ENCODE measurements at regions not wholly inside any gene's neighbourhood (a gene's known extent, or its start where the extent isn't known, plus 50 kb on each side); places are given as distances from the start of the nearest gene placed in this dataset.

DNA sequence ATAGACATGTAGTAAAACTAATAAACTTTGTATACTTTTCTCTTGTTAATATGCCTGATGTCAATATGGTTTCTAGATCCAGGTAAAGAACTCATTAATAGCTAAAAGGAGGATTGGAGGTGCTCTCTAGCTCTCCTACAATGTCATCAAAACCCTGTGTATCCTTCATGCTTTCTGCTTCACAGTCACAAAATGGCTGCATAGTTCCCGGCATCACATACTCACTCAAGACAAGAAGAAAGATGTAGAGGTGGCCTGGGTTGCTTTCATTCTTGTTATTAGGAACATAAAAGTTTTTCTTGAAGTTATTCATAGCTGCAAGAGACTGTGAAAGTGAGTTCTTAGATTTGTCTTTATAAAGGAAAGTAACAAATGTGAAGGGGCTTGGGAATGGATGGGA lies 149.7 kb upstream of the EEPD1 start:
- POLR2A ChIA-PET, result no interaction called here
- BruUV-seq (replicated peaks), result no TSS peak

More for the DNA sequence above, 149.7 kb upstream of the EEPD1 start:
- no peak overlapping the region for H3K9ac ChIP-seq (replicated peaks; ENCODE audit: extremely low read depth, insufficient read depth, low read length)
- no peaks in the 10 kb centered on the region for H3K79me2 ChIP-seq (ENCODE audit: control insufficient read depth, insufficient read depth, low read length)
- no peak overlapping the region for H3K4me2 ChIP-seq (ENCODE audit: insufficient read depth, low read length)
- dilution Hi-C loops (cut with MboI; ENCODE audit: extremely low pct_ligation_motif_present, low sequenced_read_pairs), result no loop called here
- H3K36me3 ChIP-seq (ENCODE audit: control insufficient read depth in 2 of 2, extremely low read depth in 1 of 2, insufficient read depth in 2 of 2, low read length in 2 of 2), result no peaks in the 10 kb centered on the region
- no peak overlapping the region for H2AFZ ChIP-seq (ENCODE audit: low read depth, low read length)
- TF ChIP-seq FOS (IDR thresholded peaks at IDR 0.05; ENCODE audit: borderline replicate concordance, insufficient read depth, low read length) (no peak), MAX (IDR thresholded peaks at IDR 0.05; ENCODE audit: insufficient read depth, insufficient read length) (no peak), POLR2A (IDR thresholded peaks at IDR 0.05; ENCODE audit: low read depth, low read length) (no peak), GATA2 (IDR thresholded peaks at IDR 0.05; ENCODE audit: insufficient read depth, insufficient read length, low read depth, low read length) (no peak), EZH2 (IDR thresholded peaks at IDR 0.05; ENCODE audit: borderline replicate concordance, low read depth, low read length, severe bottlenecking) (no peak), MYC (IDR thresholded peaks at IDR 0.05; ENCODE audit: low read depth, low read length) (no peak), POLR2AphosphoS5 (IDR thresholded peaks at IDR 0.05; ENCODE audit: insufficient read depth, low read depth, low read length) (no peak), JUN (IDR thresholded peaks at IDR 0.05; ENCODE audit: borderline replicate concordance, insufficient read depth, insufficient read length, low read depth) (no peak)
- TF ChIP-seq, protein P1, sequence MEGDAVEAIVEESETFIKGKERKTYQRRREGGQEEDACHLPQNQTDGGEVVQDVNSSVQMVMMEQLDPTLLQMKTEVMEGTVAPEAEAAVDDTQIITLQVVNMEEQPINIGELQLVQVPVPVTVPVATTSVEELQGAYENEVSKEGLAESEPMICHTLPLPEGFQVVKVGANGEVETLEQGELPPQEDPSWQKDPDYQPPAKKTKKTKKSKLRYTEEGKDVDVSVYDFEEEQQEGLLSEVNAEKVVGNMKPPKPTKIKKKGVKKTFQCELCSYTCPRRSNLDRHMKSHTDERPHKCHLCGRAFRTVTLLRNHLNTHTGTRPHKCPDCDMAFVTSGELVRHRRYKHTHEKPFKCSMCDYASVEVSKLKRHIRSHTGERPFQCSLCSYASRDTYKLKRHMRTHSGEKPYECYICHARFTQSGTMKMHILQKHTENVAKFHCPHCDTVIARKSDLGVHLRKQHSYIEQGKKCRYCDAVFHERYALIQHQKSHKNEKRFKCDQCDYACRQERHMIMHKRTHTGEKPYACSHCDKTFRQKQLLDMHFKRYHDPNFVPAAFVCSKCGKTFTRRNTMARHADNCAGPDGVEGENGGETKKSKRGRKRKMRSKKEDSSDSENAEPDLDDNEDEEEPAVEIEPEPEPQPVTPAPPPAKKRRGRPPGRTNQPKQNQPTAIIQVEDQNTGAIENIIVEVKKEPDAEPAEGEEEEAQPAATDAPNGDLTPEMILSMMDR (IDR thresholded peaks at IDR 0.05; ENCODE audit: extremely low read depth in 1 of 2, insufficient read depth in 1 of 2, low read depth in 1 of 2, low read length in 2 of 2), result no peak
- no peaks in the 10 kb centered on the region for H4K20me1 ChIP-seq (replicated peaks; ENCODE audit: control insufficient read depth, extremely low read depth, insufficient read depth, low read length)
- no peak for DNase-seq (ENCODE audit: low read depth, low spot score)
- H3K9me1 ChIP-seq (replicated peaks; ENCODE audit: control insufficient read depth, extremely low read depth, insufficient read depth, low read length), result no peaks in the 10 kb centered on the region
- no peak overlapping the region for H3K27ac ChIP-seq (ENCODE audit: insufficient read depth, low read depth, low read length)
- CTCF ChIA-PET, result interaction anchor here (1.6 kb wide), 1 partner anchor 18 kb away, joined by 3 read pairs; no protein-coding TSS in a partner anchor
- H3K4me1 ChIP-seq (ENCODE audit: control insufficient read depth, extremely low read depth, insufficient read depth, low read length), result no peaks in the 10 kb centered on the region
- no peaks in the 10 kb centered on the region for H3K9me3 ChIP-seq (replicated peaks; ENCODE audit: control insufficient read depth, insufficient read depth, low read length)
- H3K4me3 ChIP-seq (replicated peaks in 1 of 3; ENCODE audit: insufficient read depth in 1 of 3, low read depth in 1 of 3, low read length in 3 of 3), result no peak overlapping the region
- peaks cover 0 to 3% of the 10 kb centered on the region in 2 experiments for H3K27me3 ChIP-seq (ENCODE audit: control insufficient read depth in 2 of 2, insufficient read depth in 2 of 2, low read length in 2 of 2)
- intact Hi-C loops (cut with micrococcal nuclease), result no loop called here
- no peak for FAIRE-seq

All from endothelial cell of umbilical vein (primary cell).